ENCODE measurements at regions not wholly inside any gene's neighbourhood (a gene's known extent, or its start where the extent isn't known, plus 50 kb on each side); places are given as distances from the start of the nearest gene placed in this dataset.
"Not testable (repeated sequence)": the region's sequence is repeated elsewhere in the genome, so short reads cannot be mapped to it uniquely, and the experiment has no call there.

DNA sequence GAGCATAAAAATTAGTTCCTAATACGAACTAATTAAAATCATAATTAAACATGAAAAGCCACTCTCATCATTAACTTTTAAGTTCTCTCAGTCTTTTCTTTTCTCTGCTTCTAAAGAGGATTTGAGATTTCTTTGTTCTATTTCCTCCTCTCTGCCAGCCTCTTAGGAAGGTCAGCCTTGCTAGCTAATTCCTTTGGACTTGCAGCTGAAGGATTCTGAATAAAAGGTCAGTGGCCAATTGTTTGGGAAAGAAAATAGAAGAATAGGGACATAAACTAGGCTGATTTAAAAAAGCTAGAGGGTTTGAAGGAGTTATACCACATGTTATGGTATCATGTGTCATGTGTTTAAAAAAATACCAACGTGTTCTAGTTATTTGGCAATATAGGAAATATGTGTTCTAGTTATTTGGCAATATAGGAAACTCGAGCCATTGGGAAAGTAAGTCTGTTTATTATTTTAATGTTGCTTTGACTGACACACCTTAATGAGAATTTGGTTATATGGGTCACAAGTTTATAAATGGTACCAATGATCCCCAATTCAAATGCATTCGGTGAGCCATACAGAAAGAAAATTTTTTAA, 1668.7 kb upstream of the PCDH7 start:
- no peak for DNase-seq

DNA sequence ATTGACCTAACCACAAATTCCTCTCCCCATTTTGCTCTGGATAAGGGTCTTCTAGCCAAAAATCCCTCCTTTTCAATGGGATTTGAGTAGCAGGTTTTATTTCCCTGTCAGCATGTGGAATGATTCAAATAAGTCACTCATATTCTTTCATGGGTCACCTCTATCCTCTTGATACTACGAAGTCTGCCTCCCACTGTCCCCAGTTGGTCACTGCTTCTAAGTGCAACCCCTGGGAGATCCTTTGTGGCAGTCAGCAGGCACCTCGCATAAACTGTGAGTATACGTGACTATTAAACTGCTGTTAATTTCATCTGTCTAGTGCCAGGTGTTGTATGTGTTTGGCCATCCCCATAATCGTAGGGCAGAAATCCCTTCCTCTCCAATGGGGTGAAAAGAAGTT, 1667.9 kb upstream of the PCDH7 start:
- DNase-seq: no peak

DNA sequence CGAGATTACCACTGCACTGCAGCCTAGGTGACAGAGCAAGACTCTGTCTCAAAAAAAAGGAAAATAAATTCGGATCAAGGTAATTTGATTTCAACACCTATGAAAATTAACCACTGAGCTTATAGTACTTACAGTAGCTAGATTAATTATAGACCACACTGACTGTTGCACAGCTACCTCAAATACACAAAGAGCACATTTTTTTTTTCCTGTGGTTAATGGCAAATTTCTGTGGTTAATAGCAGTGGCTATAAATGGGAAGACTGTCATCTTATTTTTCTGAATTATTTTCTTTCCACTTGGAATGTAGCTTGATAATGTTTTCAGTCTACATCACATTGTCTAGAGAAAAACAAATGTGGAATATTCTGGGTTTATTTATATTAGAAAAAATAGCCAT, 1661.6 kb upstream of the PCDH7 start:
- DNase-seq: no peak

DNA sequence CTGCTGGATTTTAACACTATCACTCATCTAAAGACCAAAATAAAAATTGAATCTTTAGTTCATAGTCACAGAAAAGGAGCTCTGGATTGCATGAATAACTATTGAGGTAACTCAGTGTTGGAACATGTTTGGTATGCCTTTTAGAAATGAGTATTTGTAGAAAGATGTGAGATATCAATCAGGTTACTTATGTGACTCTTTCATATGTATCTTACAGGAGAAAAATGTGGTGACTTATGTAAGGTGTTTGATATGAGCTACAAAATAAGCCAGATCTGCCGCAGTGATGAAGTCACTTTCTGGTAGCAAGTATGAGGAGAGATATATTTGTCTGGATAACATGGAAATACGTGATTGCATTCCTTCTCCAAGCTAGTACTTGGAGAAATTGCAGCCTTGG, 1653.3 kb upstream of the PCDH7 start:
- DNase-seq: no peak

DNA sequence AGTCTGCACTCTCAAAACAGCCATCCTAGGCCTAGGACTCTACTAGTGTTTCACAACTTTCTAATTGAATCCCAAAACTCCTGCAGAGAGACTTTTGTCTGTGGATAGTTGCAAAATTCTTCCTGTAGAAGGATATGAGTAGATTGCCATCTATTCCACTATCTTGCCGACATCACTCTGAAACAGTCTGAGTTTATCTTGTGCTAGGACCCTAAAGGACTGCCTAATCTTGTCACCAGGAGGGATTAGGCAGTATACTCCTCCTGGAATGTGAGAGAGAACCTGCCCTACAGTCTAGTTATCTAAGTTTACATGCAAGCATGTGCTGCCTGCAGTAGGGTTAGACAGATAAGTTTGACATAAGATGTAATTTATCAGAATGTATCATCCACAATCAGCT, 1646.6 kb upstream of the PCDH7 start:
- DNase-seq: no peak

DNA sequence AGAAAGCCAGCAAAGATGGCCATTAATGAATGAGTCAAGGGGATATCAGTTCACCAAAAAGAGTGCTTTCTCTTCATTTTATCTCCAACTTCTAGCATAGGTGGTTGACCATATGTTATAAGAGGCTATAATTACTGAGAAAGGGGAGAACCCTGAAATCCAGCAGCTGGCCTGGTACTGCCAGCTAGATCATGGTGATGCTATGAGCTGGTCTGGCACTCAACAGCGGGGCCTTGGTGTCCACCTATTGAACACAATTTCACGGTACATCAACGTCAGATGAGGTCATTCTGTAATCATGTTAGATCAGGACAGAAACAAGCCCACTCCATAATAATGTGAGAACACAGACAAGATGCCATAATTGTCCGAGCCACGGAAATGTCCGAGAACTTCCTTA, 1644.8 kb upstream of the PCDH7 start:
- DNase-seq: no peak

DNA sequence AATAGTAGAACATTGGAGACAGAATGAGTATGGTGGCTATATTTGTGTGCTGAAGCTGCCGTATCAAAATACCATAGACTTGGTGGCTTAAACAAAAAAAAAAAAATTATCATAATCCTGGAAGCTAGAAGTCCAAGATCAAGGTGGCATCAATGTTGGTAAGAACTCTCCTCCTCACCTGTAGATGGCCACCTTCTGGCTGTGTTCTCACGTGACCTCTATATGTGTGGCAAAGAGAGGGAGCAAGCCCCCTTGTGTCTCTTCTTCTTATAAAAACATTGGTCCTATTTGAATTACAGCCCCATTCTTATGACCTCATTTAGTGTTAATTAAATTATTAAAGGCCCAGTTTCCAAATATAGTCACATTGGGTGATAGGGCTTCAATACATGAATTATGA, 1640.9 kb upstream of the PCDH7 start:
- no peak for DNase-seq

DNA sequence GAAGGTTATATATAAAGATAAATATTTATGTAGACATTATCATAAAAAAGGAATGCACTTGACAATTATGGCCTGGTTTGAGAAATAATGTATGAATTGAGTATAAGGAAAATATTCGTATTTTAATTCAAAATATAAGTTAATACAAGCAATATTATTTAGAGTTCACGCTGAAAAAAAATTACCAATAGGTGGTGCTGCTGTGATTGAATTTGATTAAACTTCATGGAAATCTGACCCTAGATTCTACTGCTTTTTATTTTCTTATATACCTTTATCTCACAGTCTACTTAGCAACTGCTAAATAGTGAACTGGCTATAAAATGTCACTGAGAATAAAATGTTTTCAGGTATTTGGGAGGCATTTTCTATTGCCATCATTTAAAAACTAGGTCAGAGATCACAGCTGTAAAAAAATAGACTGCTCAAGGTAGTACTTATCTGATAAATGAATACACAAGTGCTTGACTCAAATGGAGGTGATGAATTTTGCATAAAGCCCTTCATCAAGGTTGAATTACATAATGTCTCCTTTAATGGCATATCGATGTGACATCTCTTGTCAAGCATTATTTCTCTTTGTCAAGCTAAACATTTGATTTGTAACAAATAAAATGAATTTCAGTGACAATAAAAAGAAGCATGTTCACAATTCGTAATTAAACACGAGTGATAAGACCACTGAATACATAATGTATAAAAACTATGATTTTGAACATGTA, 1638.8 kb upstream of the PCDH7 start:
- DNase-seq: peak; percentile 1

DNA sequence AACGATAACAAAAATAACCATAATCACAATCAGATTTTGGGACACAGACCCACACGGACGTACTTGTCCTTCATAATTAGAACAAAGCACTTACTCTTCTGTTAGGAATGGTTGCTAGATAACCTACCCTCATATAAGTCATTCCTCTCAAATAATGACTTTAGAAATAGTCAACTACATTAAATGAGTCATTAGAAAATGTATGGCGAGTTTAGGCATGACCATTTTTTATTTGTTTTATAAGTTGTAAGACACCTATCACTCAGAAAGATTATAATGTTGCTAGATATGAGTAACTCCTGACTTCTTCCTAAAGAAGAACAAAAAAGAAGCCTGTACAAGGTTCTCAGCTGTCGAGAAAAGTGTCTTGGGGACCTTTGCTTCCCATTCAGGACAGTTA, 1637.5 kb upstream of the PCDH7 start:
- DNase-seq: no peak

DNA sequence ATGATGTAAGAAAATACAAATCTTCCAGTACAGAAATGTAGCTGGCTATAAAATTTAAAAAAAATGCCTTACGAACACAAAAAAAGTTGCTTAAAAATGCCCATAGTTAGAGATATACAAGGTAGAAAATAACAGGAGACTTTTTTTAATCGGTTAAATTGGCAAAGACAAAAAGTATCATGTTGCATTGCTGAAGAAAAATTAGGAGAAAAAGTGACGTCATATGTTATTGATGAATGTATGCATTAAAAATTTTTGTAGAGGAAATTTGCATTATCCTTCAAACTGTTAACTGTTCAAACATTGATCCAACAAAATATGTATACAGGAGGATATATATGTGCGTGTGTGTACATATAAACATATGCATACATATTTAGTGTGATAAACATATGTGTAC, 1634.4 kb upstream of the PCDH7 start:
- no peak for DNase-seq

DNA sequence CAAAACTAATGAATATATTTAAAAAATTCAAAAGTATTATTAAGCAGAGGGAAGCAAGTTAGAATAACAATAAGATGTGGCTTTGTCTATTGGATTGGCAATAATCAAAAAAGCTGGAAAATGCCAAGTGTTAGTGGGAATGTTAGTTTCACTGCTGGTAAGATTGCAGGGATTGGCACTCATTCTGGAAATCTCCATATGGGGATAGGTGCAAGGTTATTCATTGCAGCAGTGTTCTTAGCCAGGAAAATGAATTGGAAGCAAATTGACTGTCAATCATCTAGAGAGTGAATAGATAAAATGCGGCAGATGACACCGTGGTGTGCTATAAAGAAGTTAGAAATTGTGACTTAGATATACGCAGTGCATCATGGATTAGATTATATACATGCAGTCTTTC, 1615.5 kb upstream of the PCDH7 start:
- DNase-seq: no peak

DNA sequence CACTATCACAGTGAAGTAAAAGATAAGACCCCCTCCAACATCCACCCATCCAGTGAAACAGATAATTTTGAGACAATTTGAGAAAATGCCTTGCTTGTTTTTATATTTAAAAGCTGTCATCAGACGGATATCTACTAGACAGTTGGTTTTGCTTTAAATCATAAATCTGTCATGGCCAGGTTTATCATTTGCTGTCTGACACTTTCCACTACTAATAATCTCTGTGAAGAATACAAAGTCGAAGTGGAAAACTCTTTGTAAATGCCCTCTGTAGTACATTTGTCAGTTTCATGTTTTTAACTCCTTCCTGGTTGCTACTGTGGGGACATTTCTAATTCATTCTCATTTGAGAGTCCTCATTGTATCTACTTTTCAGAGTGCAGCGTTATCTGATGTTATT, 1606.2 kb upstream of the PCDH7 start:
- no peak for DNase-seq

DNA sequence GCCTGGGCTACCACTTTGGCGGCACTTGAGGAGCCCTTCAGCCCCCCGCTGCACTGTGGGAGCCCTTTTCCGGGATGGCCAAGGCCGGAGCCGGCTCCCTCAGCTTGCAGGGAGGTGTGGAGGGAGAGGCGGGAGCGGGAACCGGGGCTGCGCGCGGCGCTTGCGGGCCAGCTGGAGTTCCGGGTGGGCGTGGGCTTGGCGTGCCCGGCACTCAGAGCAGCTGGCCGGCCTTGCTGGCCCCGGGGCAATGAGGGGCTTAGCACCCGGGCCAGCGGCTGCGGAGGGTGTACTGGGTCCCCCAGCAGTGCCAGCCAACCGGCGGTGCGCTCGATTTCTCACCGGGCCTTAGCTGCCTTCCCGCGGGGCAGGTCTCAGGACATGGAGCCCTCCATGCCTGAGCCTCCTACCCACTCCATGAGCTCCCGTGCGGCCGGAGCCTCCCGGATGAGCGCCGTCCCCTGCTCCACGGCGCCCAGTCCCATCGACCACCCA, 1602.9 kb upstream of the PCDH7 start:
- DNase-seq: not testable (repeated sequence)

DNA sequence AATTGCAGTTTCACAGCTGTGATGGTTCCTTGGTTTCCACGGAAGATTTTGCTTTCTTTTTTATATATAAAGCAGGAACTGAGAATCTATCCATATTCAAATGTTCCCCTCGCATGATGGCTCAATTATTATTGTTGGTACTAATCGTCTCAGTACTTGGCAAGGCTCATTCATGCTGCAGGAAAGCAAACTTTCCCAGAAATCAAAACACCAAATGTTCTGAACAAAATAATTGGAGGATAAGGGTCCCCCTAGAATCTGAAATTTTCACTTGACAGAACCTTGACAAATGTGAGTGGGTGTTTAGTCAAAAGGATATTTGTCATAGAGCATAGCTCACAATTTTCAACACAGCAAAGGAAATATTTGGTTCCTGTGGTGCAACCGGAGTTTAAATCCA, 1598.6 kb upstream of the PCDH7 start:
- no peak for DNase-seq

DNA sequence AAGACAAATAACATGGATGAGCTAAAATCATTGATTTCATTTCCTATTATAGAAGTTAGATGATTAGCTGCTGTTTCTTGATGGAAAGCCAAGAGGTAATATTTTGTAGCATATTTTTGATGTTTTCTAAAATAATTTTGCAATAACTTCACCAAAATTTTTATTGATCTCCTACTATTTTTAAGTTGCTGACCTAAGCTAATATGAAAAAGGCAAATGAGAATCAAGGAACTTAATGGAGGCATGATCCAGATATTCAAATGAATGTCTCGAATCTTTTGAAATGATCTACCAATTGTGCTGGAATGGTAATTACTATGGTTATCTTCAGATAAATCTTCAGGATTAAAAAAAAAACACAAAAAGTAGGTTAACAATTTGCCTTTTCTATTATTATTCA, 1591.4 kb upstream of the PCDH7 start:
- DNase-seq: no peak

DNA sequence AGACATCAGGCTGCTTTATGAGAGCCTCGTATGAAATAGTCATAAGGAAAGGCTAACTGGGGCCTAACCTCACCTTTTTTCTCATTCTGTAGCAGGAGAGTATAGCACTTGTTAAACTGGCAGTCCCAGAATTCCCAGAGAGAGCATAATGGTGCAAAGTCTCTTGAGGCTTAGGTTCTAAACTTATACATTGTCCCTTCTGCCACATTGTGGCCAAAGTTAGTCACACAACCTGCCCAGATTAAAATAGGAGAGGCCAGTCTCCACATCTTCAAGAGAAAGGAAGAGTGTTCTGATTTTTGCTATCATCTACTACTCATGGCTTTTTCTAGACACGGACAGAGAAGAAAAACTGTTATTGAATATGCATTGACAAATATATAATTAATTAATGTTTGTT, 1588.9 kb upstream of the PCDH7 start:
- DNase-seq: no peak

DNA sequence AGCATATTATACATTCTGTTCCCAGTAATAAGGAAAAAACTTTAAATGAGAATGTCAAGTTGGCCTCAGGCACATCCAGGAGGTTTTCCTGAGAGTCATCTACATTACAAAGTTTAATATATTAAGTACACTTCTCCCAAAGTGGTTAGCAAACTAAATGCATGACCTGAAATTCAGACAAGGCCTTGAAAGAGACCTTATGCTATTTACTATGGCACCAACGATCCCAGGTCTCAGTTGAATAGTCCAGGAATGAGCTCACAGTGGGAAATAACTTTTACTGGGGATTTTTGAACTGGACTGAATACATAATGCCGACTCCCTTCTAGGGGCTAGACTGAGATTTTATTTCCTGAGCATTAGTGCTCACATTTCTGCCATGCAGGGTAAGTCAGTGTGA, 1577.5 kb upstream of the PCDH7 start:
- no peak for DNase-seq

DNA sequence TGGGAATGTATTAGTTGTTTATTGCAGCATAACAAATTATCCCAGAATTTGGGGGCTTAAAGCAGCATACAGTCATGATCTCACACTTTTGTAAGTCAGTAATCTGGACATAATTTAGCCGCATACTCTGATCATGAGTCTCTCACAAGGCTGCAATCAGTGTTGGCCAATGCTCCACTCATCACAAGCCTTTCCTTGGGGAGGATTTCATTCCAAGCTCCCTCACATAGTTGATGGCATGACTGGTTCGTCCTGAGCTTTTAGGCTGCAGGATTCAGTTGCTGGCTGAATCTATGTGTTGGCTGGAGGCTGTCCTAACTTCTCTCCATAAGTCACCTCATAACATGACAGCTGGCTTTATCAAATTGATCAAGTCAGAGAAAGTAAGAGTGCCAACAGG, 1568.6 kb upstream of the PCDH7 start:
- DNase-seq: no peak

DNA sequence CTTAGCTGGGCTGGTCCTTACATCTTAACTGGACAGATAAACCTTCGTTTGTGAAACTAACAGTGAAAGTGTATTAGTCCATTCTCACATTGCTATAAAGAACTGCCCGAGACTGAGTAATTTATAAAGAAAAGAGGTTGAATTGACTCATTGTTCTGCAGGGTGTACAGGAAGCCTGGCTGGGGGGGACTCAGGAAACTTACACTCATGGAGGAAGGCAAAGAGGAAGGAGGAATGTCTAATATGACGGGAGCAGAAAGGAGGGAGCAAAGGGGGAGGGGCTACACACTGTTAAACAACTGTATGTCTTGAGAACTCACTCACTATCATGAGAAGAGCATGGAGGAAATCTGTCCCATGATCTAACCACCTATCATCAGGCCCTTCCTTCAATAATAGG, 1566.5 kb upstream of the PCDH7 start:
- no peak for DNase-seq

DNA sequence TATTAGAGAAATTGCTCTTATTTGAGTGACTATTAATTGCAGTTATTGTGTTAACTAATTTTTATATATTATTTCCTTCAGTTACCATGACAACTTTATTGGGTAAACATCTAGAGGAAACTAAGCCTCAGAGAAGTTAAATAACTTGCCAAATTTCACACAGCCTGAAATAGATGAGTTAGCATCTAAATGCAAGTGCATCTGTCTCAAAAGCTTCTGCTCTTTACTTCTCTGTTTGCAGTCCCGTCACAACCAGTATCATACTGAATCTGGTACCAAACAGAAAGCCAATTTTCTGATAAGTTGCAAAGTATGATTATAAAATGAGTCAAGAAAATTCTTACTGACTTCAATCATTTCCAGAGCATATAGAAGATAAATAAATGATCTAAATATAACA, 1544.9 kb upstream of the PCDH7 start:
- no peak for DNase-seq

DNA sequence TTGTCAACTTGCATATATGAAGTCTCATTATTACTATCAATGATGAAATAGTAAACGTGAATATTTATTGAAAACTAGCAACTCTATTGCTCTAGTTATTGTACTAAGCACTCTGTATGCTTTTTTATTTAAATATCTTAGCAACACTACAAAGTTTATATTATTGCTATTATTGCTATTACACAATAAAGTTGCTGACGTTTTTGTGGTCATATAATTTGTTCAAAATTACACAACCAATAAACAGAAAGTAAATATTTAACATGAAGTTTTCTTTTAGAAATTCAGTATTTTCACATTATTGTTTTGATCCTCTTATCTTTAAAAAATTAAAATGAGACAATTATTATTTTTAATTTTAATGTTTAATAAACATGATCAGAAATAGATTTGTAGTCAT, 1521.1 kb upstream of the PCDH7 start:
- no peak for DNase-seq

DNA sequence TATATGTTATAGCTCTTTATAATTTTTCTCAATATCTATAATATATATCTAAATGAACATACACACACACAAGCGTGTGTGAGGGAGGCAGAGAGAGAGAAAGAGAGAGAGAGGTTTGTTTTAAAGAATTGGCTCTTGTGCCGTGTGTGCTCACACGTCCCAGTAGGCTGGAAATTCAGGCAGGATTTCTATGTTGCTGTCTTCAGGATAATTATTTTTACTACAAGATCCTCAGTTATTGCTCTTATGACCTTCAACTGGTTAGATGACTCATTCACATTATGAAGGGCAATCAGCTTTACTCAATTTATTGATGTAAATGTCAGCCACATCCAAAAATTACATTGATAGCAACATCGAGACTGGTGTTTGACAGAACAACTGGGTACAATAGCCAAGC, 1520.7 kb upstream of the PCDH7 start:
- no peak for DNase-seq

DNA sequence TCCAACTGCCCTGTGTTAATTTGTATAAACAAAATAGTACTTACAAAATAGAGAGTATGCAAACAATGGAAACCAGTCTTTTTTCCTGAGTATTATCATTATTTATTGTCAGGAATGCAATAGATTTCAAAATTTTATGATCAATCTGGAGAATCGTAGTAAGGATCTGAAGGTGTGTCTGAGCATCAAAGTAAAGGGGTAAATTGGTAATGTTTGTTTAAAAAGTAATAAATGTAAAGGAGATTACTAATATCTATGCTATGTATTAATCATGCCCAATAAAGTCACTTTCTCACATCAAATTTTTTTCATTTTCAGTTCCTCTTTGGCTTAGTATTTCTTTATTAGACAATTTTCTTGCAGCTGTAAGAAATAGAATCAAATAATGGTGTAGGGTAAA, 1507.1 kb upstream of the PCDH7 start:
- DNase-seq: no peak

DNA sequence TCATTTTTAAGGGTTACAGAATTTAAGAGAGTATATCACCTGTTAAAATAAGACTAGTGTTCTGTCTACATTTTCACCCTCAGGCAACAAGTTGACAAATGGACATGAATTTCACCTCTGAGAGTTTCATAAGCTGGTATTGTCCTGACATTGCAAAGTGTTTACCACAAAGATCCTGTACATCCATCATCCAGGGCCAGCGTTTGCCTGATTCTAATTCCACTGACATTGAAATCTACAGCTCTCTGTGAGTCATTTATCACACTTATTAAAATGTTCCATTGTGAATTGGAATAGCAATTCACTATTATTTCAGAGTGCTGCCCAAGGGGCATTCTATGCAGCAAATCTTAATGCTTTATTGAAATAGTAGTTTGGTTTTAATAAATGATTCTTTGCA, 1499.4 kb upstream of the PCDH7 start:
- no peak for DNase-seq

DNA sequence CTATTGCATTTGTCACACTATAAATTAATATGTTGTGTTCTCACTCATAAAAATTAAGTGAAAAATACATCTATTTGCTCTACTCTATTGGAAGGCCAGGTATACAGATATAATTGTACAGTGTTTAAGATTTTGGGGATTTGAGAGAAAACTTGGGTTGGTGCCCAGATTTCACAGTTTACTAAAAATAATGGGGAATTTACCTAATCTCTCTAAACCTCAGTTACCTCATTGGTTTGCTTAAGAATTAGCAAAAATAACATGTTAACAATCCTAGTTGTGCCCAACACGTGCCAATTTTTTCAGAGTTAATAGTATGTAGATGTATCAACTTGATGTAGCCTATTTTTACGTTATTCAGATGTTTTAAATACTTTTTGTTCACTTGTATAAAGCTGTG, 1495.3 kb upstream of the PCDH7 start:
- no peak for DNase-seq
